A673 (cell line): ENCODE measurements at regions not wholly inside any gene's neighbourhood (a gene's known extent, or its start where the extent isn't known, plus 50 kb on each side); places are given as distances from the start of the nearest gene placed in this dataset.

Experiments
- BruUV-seq: library from RNA; stranded (reverse); fragments of 400-500 nt; replicated peaks from 2 replicates; lab custom pipeline; 2021; lab: Mats Ljungman, UMichigan
- CTCF ChIA-PET: fragments of 300-600 bp; sonication (Branson Sonifier 250); formaldehyde crosslinking; loops from one replicate; lab custom pipeline; 2022; ENCODE audit warnings: antibody characterized with exemption; lab: Charles Lee
- POLR2A ChIA-PET: fragments of 300-600 bp; sonication (Branson Sonifier 250); formaldehyde crosslinking; loops from one replicate; lab custom pipeline; 2022; ENCODE audit warnings: antibody characterized with exemption; ENCODE audit not compliant: low non-redundant PET; lab: Charles Lee
- DNase-seq: peaks from one replicate; pipeline ENCODE4 v3.0.0-alpha.2; 2015; ENCODE audit warnings: low spot score
- H3K27ac ChIP-seq: fragments of 200-600 bp; sonication (generic); 2 replicates; pipeline ENCODE4 v1.5.1; 2016; ENCODE audit warnings: mixed run types, low read depth, mild to moderate bottlenecking, mixed read lengths, antibody characterized with exemption, low read length; ENCODE audit not compliant: poor library complexity, severe bottlenecking
- H3K27me3 ChIP-seq: fragments of 200-600 bp; sonication (generic); replicated peaks from 2 replicates; pipeline ENCODE4 v1.6.1; 2017; ENCODE audit warnings: mixed run types, low read depth, mild to moderate bottlenecking, mixed read lengths, antibody characterized with exemption, low read length; ENCODE audit not compliant: insufficient read depth, poor library complexity
- H3K36me3 ChIP-seq: fragments of 200-600 bp; sonication (generic); 2 replicates; pipeline ENCODE4 v1.6.1; 2016; ENCODE audit warnings: mixed run types, mild to moderate bottlenecking, mixed read lengths, antibody characterized with exemption, low read length; ENCODE audit not compliant: insufficient read depth, poor library complexity, severe bottlenecking
- H3K4me1 ChIP-seq: fragments of 200-600 bp; sonication (generic); 2 replicates; pipeline ENCODE4 v1.6.1; 2017; ENCODE audit warnings: mixed run types, mild to moderate bottlenecking, mixed read lengths, antibody characterized with exemption, low read length; ENCODE audit not compliant: insufficient read depth, poor library complexity, severe bottlenecking
- H3K4me3 ChIP-seq: fragments of 200-600 bp; sonication (generic); 2 replicates; pipeline ENCODE4 v1.5.1; 2016; ENCODE audit warnings: low read depth, mixed run types, mild to moderate bottlenecking, mixed read lengths, low read length; ENCODE audit not compliant: poor library complexity, severe bottlenecking
- H3K9me3 ChIP-seq: fragments of 200-600 bp; sonication (generic); 2 replicates; pipeline ENCODE4 v1.6.1; 2016; ENCODE audit warnings: mixed run types, low read depth, mild to moderate bottlenecking, mixed read lengths, antibody characterized with exemption, low read length; ENCODE audit not compliant: poor library complexity, severe bottlenecking
- EZH2 ChIP-seq: fragments of 200-600 bp; sonication (generic); IDR thresholded peaks from 2 replicates; pipeline ENCODE4 v1.6.1; 2017; ENCODE audit warnings: borderline replicate concordance, low read depth, mild to moderate bottlenecking, mixed read lengths, antibody characterized with exemption, low read length; ENCODE audit not compliant: poor library complexity, severe bottlenecking
- intact Hi-C: fragments of 100-400 bp; cut with micrococcal nuclease; formaldehyde crosslinking; loops from one replicate; pipeline ENCODE4 v1.10.0; 2022; ENCODE audit not compliant: unreplicated experiment
- TF ChIP-seq, protein P1 (sequence below): fragments of 300-800, 200-600 bp; sonication (generic); conservative IDR thresholded peaks from 2 replicates; pipeline ENCODE4 v1.5.1; 2017; ENCODE audit warnings: low read depth, mild to moderate bottlenecking, antibody characterized with exemption, low read length, moderate library complexity, mixed read lengths

DNA sequence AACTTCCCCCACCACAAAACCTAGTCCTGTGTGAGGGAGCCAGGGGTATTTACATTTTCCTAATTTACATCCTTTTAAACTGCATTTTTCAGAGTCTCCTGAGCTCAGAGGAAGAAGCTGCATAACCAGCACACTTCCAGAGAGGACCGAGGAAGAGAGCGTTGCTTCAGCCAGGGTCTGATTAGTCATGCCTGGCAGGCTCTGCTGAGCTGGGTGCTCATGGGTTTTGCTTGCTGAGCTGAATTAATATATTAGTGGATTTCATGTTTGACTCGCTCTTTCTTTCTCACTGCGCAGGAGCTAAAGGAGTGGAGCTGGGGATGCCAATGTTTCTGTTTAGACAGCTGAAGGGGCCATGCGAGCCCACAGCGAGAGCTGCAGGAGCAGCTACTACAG, 539.3 kb upstream of the B3GAT1 start:
- ChIA-PET POLR2A (interaction anchor here (0.6 kb wide), 1 partner anchor 64 kb away, joined by 3 read pairs; no protein-coding TSS in a partner anchor), CTCF (no interaction called here)
- no peaks in the 10 kb centered on the region for H3K36me3 ChIP-seq
- no peak overlapping the region for H3K4me3 ChIP-seq
- intact Hi-C loops: no loop called here
- no peak overlapping the region for H3K27ac ChIP-seq
- TF ChIP-seq EZH2: no peak
- TF ChIP-seq, protein P1, sequence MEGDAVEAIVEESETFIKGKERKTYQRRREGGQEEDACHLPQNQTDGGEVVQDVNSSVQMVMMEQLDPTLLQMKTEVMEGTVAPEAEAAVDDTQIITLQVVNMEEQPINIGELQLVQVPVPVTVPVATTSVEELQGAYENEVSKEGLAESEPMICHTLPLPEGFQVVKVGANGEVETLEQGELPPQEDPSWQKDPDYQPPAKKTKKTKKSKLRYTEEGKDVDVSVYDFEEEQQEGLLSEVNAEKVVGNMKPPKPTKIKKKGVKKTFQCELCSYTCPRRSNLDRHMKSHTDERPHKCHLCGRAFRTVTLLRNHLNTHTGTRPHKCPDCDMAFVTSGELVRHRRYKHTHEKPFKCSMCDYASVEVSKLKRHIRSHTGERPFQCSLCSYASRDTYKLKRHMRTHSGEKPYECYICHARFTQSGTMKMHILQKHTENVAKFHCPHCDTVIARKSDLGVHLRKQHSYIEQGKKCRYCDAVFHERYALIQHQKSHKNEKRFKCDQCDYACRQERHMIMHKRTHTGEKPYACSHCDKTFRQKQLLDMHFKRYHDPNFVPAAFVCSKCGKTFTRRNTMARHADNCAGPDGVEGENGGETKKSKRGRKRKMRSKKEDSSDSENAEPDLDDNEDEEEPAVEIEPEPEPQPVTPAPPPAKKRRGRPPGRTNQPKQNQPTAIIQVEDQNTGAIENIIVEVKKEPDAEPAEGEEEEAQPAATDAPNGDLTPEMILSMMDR: no peak
- H3K9me3 ChIP-seq: no peaks in the 10 kb centered on the region
- no peaks in the 10 kb centered on the region for H3K27me3 ChIP-seq
- peaks cover 5% of the 10 kb centered on the region for H3K4me1 ChIP-seq
- DNase-seq: peak; percentile 20
- no TSS peak for BruUV-seq

DNA sequence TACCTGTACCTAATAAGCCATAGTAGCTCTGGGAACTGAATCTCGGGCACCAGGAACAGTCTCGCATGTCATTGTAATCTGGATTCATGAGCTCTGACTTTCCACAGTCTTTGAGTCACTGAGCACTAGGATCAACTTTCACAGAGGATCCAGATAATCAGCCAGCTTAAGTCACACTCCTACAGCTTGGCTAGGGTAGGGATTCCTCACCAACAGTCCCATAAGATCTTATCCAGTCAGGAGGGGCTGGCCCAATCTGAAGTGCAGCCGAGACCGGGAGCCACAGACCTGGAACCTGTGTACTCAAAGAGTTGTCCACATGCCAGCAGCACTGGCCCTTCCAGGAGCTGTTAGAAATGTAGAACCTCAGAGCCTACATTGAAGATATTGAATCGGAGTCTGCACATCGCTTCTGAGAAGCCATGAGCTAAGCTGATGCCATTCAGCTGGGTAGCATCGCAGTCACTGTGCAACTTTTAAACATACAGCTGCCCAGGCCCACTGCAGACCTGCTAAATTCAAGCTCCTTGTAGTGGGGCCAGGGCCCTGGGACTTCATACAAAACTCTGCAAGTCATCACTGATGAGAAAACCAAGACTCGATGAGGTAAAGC, 538.8 kb upstream of the B3GAT1 start:
- intact Hi-C loops: no loop called here
- TF ChIP-seq EZH2: no peak
- TF ChIP-seq, protein P1: no peak
- BruUV-seq: no TSS peak
- Histone ChIP-seq H3K9me3 (no peaks in the 10 kb centered on the region), H3K4me1 (peaks cover 5% of the 10 kb centered on the region), H3K27ac (no peak overlapping the region), H3K4me3 (no peak overlapping the region), H3K27me3 (no peaks in the 10 kb centered on the region), H3K36me3 (no peaks in the 10 kb centered on the region)
- DNase-seq: no peak
- POLR2A ChIA-PET: interaction anchor here (0.5 to 0.6 kb wide), 2 partner anchors 64 to 316 kb away, joined by 3 to 4 read pairs; no protein-coding TSS in a partner anchor
- CTCF ChIA-PET: no interaction called here

DNA sequence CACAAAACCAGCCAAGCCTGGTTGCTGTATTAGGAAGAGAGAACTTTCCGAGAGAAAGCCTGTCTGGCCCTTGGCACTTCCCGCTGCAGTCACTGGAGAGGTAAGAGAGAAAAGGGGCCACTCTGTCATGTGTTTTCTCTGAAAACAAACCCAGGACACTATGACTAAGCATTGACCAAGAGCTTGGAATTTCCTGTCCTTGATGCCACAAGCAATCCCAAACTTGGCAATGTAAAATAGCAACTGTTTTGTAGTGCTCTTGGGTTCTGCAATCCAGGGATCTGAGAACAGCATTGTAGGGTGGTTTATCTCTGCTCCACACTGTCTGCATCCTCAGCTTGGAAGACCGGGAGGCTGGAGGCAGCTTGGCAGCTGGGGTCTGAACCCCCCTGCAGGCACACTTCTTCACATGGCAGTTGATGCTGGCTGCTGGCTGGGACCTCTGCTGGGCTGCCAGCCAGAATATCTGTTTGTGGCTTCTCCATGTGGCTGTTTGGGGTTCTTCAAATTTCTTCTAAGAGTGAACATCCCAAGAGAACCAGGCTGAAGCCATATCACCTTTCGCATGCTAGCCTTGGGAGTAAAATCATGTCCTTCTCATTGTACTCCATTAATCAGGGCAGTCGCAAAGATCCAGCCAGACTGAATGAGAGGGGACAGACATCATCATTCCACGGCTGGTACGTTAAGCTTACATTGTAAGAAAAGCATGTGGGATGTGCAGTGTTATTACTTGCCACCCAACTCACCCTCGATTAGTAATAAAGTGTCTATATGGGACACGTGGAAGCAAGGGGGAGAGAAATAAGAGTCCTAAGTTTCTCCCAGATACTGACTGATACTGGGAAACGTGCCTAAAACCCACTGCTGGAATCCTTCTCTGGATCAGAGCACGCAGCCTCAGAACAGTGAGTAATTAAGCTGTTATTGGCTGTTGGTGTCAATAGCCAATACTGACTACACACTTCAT, 537.4 kb upstream of the B3GAT1 start:
- Histone ChIP-seq H3K4me1 (peaks cover 5% of the 10 kb centered on the region), H3K27ac (no peak overlapping the region), H3K9me3 (no peaks in the 10 kb centered on the region), H3K36me3 (no peaks in the 10 kb centered on the region), H3K4me3 (no peak overlapping the region), H3K27me3 (no peaks in the 10 kb centered on the region)
- POLR2A ChIA-PET: no interaction called here
- intact Hi-C loops: no loop called here
- BruUV-seq: no TSS peak
- no peak for TF ChIP-seq EZH2
- TF ChIP-seq, protein P1: no peak
- CTCF ChIA-PET: no interaction called here
- DNase-seq: no peak
